Hepatocyte (in vitro differentiated cells): ENCODE measurements at regions not wholly inside any gene's neighbourhood (a gene's known extent, or its start where the extent isn't known, plus 50 kb on each side); places are given as distances from the start of the nearest gene placed in this dataset.

Experiments
- DNase-seq: peaks from one replicate; pipeline ENCODE4 v3.0.0-alpha.2; 2016; ENCODE audit warnings: low spot score
- H2AFZ ChIP-seq: fragments of 200-600 bp; sonication (generic); 2 replicates; pipeline ENCODE4 v1.6.0; 2016; ENCODE audit warnings: antibody characterized with exemption, mild to moderate bottlenecking
- H3K27ac ChIP-seq: fragments of 200-600 bp; sonication (generic); 2 replicates; pipeline ENCODE4 v1.5.1; 2016; ENCODE audit warnings: mild to moderate bottlenecking
- H3K27me3 ChIP-seq: fragments of 200-600 bp; sonication (generic); 2 replicates; pipeline ENCODE4 v1.6.1; 2016
- H3K36me3 ChIP-seq: fragments of 200-600 bp; sonication (generic); replicated peaks from 2 replicates; pipeline ENCODE4 v1.5.1; 2016; ENCODE audit warnings: low read depth; ENCODE audit not compliant: insufficient read depth
- H3K4me1 ChIP-seq: fragments of 200-600 bp; sonication (generic); 2 replicates; pipeline ENCODE4 v1.5.1; 2016; ENCODE audit warnings: mild to moderate bottlenecking, moderate library complexity; ENCODE audit not compliant: insufficient read depth
- H3K4me2 ChIP-seq: fragments of 200-600 bp; sonication (generic); 2 replicates; pipeline ENCODE4 v1.6.0; 2016
- H3K4me3 ChIP-seq: fragments of 200-600 bp; sonication (generic); 2 replicates; pipeline ENCODE4 v1.5.1; 2016; ENCODE audit warnings: mild to moderate bottlenecking
- H3K79me2 ChIP-seq: fragments of 200-600 bp; sonication (generic); 2 replicates; pipeline ENCODE4 v1.6.0; 2017; ENCODE audit warnings: mild to moderate bottlenecking
- H3K9me2 ChIP-seq: fragments of 200-600 bp; sonication (generic); replicated peaks from 2 replicates; pipeline ENCODE4 v1.6.0; 2017; ENCODE audit warnings: mild to moderate bottlenecking; ENCODE audit not compliant: insufficient read depth
- H3K9me3 ChIP-seq: fragments of 200-600 bp; sonication (generic); 2 replicates; pipeline ENCODE4 v1.5.1; 2016; ENCODE audit warnings: low read depth, mild to moderate bottlenecking
- H4K20me1 ChIP-seq: fragments of 200-600 bp; sonication (generic); 2 replicates; pipeline ENCODE4 v1.6.0; 2016; ENCODE audit warnings: mild to moderate bottlenecking; ENCODE audit not compliant: insufficient read depth, poor library complexity, severe bottlenecking
- EZH2 ChIP-seq: fragments of 200-600 bp; sonication (generic); IDR thresholded peaks from 2 replicates; pipeline ENCODE4 v1.6.1; 2016; ENCODE audit warnings: antibody characterized with exemption, mild to moderate bottlenecking, borderline replicate concordance
- EZH2phosphoT487 ChIP-seq: fragments of 200-600 bp; sonication (generic); IDR thresholded peaks from one replicate; pipeline ENCODE4 v1.6.1; 2018; ENCODE audit warnings: antibody characterized with exemption, mild to moderate bottlenecking, low read depth, moderate library complexity; ENCODE audit not compliant: unreplicated experiment, severe bottlenecking
- WGBS: methylation state at CpG from one replicate; pipeline ENCODE4 v1.1.6; 2016; ENCODE audit warnings: low lambda C conversion rate; ENCODE audit errors: missing lambda C conversion rate; 5-methylcytosine and 5-hydroxymethylcytosine counted together
- TF ChIP-seq, protein P1 (sequence below): fragments of 200-600 bp; sonication (generic); IDR thresholded peaks from 2 replicates; pipeline ENCODE4 v1.5.1; 2016; ENCODE audit warnings: antibody characterized with exemption, mild to moderate bottlenecking; ENCODE audit not compliant: poor library complexity

DNA sequence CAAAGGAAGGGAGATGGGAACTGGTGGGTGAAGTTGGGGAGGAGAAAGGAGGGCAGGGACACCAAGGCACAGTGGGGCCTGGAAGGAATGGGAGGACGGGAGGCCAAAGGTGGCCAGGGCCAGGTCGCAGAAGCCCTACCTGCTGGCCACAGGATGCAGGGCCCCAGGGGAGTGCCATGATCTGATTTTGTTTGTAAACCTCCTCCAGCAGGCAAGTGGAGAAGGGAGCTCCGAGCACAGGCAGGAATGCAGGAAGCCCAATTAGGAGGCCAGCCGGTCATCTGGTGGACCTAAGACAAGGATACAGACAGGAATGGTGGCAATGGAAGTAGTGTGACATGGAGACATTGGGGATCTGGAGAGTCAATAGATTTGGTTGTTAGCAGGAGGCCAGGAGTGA lies 107.0 kb upstream of the ZMIZ1 start:
- peaks cover 29% of the 10 kb centered on the region for H3K4me1 ChIP-seq
- DNase-seq: no peak
- H2AFZ ChIP-seq: no peak overlapping the region
- no peaks in the 10 kb centered on the region for H3K27me3 ChIP-seq
- no peaks in the 10 kb centered on the region for H3K9me2 ChIP-seq
- no peak for TF ChIP-seq EZH2
- H3K79me2 ChIP-seq: no peaks in the 10 kb centered on the region
- no peaks in the 10 kb centered on the region for H3K36me3 ChIP-seq
- no peak overlapping the region for H3K4me2 ChIP-seq
- WGBS: 71% methylated on average over 4 of the region's 4 CpGs
- H3K27ac ChIP-seq: no peak overlapping the region
- no peak overlapping the region for H3K4me3 ChIP-seq
- no peaks in the 10 kb centered on the region for H4K20me1 ChIP-seq
- H3K9me3 ChIP-seq: no peaks in the 10 kb centered on the region

DNA sequence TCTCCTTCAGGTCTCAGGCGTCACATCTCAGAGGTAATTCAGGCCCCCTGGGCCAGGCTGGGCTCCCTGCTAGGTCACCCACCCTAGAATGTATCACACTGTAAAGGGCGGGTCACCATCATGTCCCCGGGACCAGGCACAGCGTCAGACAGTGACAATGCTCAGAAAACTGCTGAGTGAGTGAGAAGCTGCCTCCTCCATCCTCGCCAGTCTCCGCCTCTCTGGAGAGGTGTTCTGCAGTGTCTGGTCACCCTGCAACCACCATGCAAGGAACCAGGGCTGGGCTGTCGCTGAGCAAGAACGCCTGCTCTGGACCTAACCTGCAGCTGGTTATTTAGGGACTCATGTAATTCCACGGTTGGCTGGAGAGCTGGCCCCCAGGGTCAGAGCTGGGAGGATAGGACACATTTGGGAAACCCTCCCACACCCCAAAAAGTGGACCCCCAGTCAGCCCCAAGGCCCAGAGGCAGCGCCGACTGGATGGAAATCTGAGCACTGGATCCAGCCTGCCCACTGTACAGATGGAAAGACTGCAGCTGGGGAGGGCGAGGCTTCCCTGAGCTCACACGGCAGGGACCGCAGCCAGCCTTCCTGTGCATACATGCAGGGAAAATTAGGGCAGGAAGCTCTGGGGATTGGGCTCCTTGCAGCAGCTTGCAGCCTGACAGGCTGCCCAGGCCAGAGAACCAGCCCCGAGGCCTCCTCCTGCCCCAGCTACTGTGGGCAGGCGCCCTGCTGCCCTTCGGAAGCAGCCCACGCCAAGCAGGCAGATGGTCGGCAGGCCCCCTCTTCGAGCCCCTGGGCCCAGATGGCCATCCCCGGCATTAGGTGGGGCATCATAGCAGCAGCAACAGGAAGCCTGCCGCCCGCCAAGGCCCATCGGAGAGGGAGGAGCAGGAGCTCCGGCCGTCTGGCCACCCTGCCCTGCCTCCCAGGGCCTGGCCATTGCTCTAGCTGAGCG lies 105.4 kb upstream of the ZMIZ1 start:
- H3K9me2 ChIP-seq: no peaks in the 10 kb centered on the region
- no peak overlapping the region for H2AFZ ChIP-seq
- H3K27ac ChIP-seq: no peak overlapping the region
- H3K9me3 ChIP-seq: no peaks in the 10 kb centered on the region
- H3K36me3 ChIP-seq: no peaks in the 10 kb centered on the region
- H4K20me1 ChIP-seq: no peaks in the 10 kb centered on the region
- H3K4me3 ChIP-seq: no peak overlapping the region
- peaks cover 29% of the 10 kb centered on the region for H3K4me1 ChIP-seq
- no peaks in the 10 kb centered on the region for H3K79me2 ChIP-seq
- H3K4me2 ChIP-seq: no peak overlapping the region
- no peak for TF ChIP-seq EZH2
- TF ChIP-seq, protein P1, sequence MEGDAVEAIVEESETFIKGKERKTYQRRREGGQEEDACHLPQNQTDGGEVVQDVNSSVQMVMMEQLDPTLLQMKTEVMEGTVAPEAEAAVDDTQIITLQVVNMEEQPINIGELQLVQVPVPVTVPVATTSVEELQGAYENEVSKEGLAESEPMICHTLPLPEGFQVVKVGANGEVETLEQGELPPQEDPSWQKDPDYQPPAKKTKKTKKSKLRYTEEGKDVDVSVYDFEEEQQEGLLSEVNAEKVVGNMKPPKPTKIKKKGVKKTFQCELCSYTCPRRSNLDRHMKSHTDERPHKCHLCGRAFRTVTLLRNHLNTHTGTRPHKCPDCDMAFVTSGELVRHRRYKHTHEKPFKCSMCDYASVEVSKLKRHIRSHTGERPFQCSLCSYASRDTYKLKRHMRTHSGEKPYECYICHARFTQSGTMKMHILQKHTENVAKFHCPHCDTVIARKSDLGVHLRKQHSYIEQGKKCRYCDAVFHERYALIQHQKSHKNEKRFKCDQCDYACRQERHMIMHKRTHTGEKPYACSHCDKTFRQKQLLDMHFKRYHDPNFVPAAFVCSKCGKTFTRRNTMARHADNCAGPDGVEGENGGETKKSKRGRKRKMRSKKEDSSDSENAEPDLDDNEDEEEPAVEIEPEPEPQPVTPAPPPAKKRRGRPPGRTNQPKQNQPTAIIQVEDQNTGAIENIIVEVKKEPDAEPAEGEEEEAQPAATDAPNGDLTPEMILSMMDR: no peak
- TF ChIP-seq EZH2phosphoT487: no peak
- 90% methylated on average over 26 of the region's 27 CpGs for WGBS
- DNase-seq: no peak
- H3K27me3 ChIP-seq: no peaks in the 10 kb centered on the region

DNA sequence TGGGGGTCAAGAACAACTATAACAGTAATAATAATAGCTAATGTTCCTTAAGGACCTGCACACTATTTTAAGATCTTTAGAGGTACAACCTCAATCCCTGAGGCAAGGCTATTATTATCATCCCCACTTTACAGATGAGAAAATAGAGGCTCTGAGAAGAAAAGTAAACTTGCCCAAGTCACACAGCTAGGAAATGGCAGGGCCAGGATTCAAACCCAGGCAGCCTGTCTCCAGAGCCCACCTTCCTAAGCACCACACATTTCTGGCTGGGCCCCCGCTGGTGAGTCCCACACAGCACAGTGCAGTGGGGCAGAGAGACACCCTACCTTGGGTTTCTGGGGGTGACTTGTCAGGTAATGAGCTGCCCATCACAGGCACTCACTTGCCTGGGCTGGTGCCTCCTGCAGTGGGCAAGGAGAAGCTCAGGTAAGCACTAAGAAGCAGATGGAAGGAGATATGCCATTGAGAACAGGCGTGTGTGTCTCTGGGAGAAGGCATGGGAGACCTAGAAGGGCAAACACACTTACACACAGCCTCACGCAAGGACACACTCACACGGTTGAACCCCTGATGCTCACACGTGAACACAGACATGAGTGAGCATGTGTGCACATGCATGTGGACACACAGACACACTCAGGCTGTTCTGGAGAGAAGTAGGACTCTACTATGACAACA lies 104.4 kb upstream of the ZMIZ1 start:
- Histone ChIP-seq H3K79me2 (no peaks in the 10 kb centered on the region), H3K9me2 (no peaks in the 10 kb centered on the region), H3K4me3 (no peak overlapping the region), H3K27me3 (no peaks in the 10 kb centered on the region), H3K4me1 (peaks cover 29% of the 10 kb centered on the region), H3K9me3 (no peaks in the 10 kb centered on the region), H3K36me3 (no peaks in the 10 kb centered on the region), H3K27ac (no peak overlapping the region), H4K20me1 (no peaks in the 10 kb centered on the region), H2AFZ (no peak overlapping the region), H3K4me2 (peak overlapping the region; percentile 37)
- no peak for DNase-seq
- 78% methylated on average over 5 of the region's 5 CpGs for WGBS
- TF ChIP-seq EZH2phosphoT487 (no peak), EZH2 (no peak)
- TF ChIP-seq, protein P1: no peak
